Activated naive CD8-positive, alpha-beta T cell treated with anti-CD3 and anti-CD28 coated beads for 36 hours (primary cell): ENCODE measurements at regions not wholly inside any gene's neighbourhood (a gene's known extent, or its start where the extent isn't known, plus 50 kb on each side); places are given as distances from the start of the nearest gene placed in this dataset.

ENCODE experiments used
- DNase-seq: peaks from one replicate; pipeline ENCODE4 v3.0.0; 2021
- H3K27ac Mint-ChIP-seq: one replicate; pipeline ENCODE4 v1.8.0; 2022; ENCODE audit warnings: mild to moderate bottlenecking, moderate library complexity, mixed read lengths
- H3K27me3 Mint-ChIP-seq: one replicate; pipeline ENCODE4 v1.8.0; 2022; ENCODE audit warnings: mild to moderate bottlenecking, mixed read lengths
- H3K36me3 Mint-ChIP-seq: one replicate; pipeline ENCODE4 v1.8.0; 2021; ENCODE audit warnings: mild to moderate bottlenecking, mixed read lengths
- H3K4me1 Mint-ChIP-seq: one replicate; pipeline ENCODE4 v1.8.0; 2021; ENCODE audit warnings: mixed read lengths
- H3K4me3 Mint-ChIP-seq: one replicate; pipeline ENCODE4 v1.8.0; 2022; ENCODE audit warnings: mild to moderate bottlenecking, moderate library complexity, mixed read lengths
- H3K9me3 Mint-ChIP-seq: one replicate; pipeline ENCODE4 v1.8.0; 2022; ENCODE audit warnings: mixed read lengths

DNA sequence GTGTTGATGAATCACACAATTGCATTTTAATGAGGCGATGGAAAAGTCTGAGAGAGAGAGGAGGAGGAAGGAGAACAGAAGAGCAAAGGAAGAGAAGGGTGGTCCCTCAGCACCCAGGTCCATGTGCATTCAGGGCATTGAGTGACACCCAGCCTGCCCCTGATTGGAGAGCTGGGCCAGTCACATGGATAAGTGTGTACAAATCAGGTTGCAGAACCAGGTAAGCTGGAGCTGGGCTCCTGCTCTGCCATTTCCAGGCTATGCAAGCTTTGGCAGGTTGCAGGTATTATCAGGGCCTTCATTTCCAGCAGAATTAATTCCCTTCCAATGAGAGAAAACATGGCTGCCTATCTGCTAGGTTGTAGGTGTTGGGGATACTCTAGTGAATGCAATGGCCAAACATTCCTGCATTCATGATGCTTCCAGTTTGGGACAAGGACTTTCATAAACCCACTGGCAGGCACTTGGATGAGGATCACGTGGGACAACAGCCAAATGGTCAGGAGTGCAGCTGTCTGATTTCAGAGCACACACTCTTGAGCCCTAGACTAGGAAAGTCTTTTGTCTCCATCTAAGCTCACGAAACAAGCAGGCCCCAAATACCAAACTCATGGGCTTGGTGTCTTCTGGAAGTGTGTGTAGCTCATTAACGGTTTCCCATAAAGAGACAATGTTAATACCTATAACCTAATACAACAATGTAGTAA is 577.9 kb upstream of the CDH5 start:
- no peak for DNase-seq

DNA sequence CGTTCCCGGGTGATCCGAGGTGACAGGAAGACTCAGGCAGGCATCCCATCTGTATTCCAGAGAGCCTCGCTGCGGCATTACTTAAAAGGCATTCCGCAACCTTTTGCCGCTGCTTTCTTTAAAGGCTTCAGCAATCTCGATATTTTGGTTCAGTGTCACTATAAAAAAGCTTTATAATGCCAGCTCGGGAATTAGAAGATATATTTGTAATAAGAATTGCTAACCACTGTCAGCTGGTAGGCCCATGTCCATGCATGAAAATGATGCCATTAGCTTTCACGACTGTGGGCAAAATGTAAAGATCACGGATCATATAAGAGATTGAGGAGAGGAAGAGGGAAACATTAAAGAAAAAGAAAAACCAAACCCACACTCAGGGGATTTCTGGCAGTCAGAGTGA is 578.6 kb upstream of the CDH5 start:
- no peaks in the 10 kb centered on the region for H3K36me3 Mint-ChIP-seq
- no peak overlapping the region for H3K4me3 Mint-ChIP-seq
- no peak for DNase-seq
- no peaks in the 10 kb centered on the region for H3K4me1 Mint-ChIP-seq
- H3K27me3 Mint-ChIP-seq, result peaks cover 8% of the 10 kb centered on the region
- H3K9me3 Mint-ChIP-seq, result no peaks in the 10 kb centered on the region
- no peak overlapping the region for H3K27ac Mint-ChIP-seq

More for the DNA sequence above, 577.9 kb upstream of the CDH5 start:
- Mint-ChIP-seq H3K36me3 (no peaks in the 10 kb centered on the region), H3K4me3 (no peak overlapping the region), H3K4me1 (no peaks in the 10 kb centered on the region), H3K9me3 (no peaks in the 10 kb centered on the region), H3K27me3 (peaks cover 8% of the 10 kb centered on the region), H3K27ac (no peak overlapping the region)

DNA sequence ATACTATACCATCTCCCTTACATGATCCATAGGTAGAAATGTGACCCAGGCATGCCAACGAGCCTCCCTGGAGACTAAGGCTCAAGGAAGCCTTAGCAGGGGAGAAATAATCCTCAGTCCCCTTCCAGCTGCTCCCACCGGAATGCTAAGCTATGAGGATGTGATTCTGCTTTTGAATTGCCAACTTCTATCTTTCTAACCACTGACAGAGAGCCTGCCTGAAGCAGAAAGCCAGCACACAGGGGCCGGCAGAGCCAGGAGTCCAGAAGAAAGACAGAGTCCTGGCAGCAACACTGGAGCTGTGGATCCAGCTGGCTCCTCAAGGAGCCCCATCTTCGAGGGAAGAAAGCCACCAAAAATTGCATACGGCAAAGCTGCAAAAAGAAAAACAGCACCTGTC is 579.6 kb upstream of the CDH5 start:
- Mint-ChIP-seq H3K9me3 (no peaks in the 10 kb centered on the region), H3K4me1 (no peaks in the 10 kb centered on the region), H3K27me3 (peaks cover 8% of the 10 kb centered on the region), H3K4me3 (no peak overlapping the region), H3K27ac (no peak overlapping the region), H3K36me3 (no peaks in the 10 kb centered on the region)
- no peak for DNase-seq

DNA sequence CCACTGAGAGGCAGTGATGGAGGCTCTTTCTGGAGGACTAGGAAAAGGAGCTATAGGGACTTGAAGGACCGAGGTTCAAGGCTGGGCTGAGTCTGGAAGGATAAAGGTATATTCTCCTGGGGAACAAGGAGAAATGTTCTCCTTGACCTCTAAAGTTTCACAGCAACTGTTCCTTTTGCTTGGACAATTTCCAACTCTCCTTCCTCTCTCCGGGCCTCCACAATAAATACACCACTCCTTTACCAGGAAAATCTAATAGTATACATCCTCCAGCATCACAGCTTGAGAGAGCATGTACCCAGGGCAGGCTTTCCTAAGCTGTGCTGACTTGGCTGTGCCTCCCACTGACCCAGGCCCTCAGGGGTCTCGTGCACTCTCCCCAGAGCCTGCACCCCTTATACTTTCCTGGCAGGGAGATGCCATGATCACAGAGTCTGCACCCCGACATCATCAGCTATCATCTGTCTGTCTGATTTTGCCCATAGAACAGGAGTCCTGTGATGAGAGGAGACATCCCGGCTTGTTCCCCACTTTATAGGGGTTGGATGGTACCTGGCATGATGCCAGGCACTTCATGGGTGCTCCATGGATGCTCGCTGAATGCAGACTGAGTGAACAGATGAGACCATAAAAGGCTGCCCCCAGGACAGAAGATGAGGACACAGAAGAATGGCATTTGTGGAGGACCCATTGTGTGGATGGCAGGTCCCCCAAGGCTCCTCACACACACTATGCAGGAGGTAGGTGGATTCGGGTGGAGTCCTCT is 582.6 kb upstream of the CDH5 start:
- no peak overlapping the region for H3K4me3 Mint-ChIP-seq

DNA sequence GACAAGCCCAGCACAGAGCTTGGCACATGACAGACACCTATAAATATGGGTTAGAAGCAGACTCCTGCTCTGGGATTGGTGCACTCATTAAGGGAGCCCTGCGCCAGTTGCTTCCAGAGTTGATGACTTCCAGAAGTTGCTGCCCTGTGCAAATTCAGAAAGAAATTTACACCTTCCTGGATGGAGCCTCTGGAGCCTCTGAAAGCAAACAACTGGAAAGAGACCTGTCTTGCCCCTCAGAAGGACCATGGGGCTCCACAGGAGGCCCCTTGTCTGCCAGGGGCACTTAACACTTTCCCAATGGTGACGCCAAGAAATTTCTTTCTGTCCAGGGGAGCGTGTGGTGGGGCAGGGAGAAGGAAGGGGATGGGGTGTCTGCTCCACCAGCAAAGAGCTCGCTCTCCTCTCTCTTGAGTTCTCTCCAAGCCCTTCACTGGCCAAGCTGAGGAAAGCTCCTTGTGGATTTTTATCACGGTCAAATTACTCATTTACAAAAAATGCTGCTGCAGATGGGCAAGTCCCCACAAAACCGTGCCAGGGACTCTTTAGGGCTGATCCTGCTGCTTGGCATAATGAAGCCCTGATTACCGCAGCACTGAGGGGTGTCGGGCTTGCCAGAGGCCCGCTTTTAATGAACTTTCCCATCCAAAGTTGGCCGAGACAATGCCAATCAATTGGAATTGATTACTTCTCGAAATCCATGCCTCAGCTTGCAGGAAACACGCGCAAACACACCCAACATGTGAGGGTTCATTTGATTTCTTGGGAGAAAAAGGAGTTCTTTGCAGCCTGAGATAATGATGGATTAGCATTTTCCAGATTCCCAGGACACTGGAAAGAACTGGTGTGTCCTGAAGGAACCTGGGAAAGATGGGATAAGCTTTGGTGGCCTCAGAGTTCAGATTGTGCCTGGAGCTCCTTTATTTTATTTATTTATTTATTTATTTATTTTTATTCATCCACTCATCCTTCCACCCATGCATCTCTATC is 583.6 kb upstream of the CDH5 start:
- Mint-ChIP-seq H3K9me3 (no peaks in the 10 kb centered on the region), H3K27me3 (peaks cover 8% of the 10 kb centered on the region), H3K36me3 (no peaks in the 10 kb centered on the region), H3K27ac (no peak overlapping the region), H3K4me1 (no peaks in the 10 kb centered on the region), H3K4me3 (no peak overlapping the region)
- no peak for DNase-seq

More for the DNA sequence above, 582.6 kb upstream of the CDH5 start:
- no peaks in the 10 kb centered on the region for H3K4me1 Mint-ChIP-seq
- peaks cover 8% of the 10 kb centered on the region for H3K27me3 Mint-ChIP-seq
- no peak for DNase-seq
- H3K9me3 Mint-ChIP-seq, result no peaks in the 10 kb centered on the region
- H3K27ac Mint-ChIP-seq, result no peak overlapping the region
- no peaks in the 10 kb centered on the region for H3K36me3 Mint-ChIP-seq

DNA sequence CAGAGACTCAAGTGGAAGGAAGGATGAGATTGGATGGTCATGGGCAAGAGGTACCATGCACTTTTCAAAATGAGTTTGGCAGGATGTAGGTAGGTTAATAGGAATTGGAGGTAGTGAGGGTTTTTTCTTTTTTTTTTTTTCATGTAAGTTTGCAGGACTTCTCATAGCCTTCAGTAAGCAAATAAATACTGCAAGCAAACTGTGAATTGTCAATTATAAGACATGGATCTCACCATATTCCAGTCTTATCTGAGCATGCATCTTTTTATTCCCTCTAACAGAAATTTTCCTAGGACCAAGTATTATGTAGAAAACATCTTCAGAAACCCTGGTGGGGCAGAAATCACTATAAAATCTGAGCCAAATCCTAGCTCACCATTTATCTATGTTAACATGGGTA is 584.6 kb upstream of the CDH5 start:
- Mint-ChIP-seq H3K4me3 (no peak overlapping the region), H3K9me3 (peaks cover 4% of the 10 kb centered on the region), H3K4me1 (no peaks in the 10 kb centered on the region), H3K27ac (no peak overlapping the region), H3K36me3 (no peaks in the 10 kb centered on the region), H3K27me3 (peaks cover 8% of the 10 kb centered on the region)
- no peak for DNase-seq

DNA sequence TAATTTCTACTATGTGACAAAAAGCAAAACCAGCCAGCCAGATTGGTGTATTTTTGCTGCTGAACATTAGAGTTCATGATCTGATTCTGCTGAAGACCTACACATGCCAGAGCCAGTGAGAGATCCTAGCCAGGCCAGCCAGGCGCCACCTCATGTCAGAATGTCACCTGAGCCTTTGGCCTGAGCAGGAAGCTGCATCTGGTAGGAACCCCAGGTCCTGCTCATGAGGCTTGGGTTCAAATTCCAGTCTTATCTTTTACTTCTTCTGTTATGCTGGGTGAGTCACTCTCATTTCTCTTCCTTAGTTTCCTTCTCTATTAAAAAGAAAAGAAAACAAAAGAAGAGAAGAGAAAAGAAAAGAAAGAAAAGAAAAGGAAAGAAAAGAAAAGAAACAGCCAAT is 585.1 kb upstream of the CDH5 start:
- Mint-ChIP-seq H3K36me3 (no peaks in the 10 kb centered on the region), H3K9me3 (peaks cover 4% of the 10 kb centered on the region), H3K4me1 (no peaks in the 10 kb centered on the region), H3K4me3 (no peak overlapping the region), H3K27ac (no peak overlapping the region), H3K27me3 (peaks cover 8% of the 10 kb centered on the region)
- DNase-seq, result no peak

DNA sequence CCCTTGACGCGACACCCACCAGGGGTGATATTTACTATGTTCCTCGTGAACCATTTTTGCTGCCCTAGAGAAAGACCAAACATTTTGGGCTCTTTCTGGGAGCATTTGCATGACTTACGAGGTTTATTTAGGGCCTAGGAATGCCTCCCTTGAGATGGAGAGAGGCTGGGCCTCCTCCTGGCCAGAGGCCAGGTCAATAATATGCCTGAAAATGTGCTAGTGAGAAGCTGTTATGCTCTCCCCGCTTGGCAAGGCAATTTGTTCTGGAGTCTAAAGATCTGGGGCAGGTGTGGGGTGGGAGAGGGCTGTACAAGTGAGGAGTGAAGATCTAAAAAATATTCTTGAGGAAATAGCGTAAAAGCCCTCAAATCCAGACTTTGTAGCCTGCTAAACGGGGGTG is 587.3 kb upstream of the CDH5 start:
- Mint-ChIP-seq H3K4me3 (no peak overlapping the region), H3K27ac (no peak overlapping the region), H3K27me3 (no peaks in the 10 kb centered on the region), H3K9me3 (peaks cover 5% of the 10 kb centered on the region), H3K4me1 (no peaks in the 10 kb centered on the region), H3K36me3 (no peaks in the 10 kb centered on the region)
- DNase-seq, result no peak

DNA sequence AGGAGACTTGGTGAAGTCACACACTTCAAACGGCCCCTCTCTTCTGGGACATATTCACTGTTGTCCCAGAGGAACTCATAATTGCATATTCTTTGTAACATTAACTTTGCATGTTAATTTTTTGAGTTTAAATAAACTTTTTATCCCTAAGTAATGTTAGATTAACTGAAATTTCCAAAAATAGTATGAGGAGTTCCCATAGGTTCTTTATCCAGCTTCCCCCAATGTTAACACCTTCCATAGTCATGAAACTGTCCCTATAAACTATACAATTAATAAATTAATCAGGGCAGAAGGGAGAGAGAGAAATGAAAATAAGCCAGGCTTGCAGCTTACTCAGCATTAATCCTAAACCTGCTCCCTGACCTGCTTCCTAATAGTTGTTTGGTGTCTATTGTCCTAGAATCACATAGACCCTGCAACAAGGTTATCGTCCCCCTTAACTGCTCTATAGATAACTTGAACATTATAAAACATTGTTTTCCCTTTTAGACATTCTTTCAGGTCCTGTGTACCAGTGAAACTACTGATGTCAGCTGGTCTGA is 589.8 kb upstream of the CDH5 start:
- no peak for DNase-seq
- no peak overlapping the region for H3K27ac Mint-ChIP-seq
- H3K36me3 Mint-ChIP-seq, result no peaks in the 10 kb centered on the region
- H3K4me1 Mint-ChIP-seq, result no peaks in the 10 kb centered on the region
- peaks cover 5% of the 10 kb centered on the region for H3K9me3 Mint-ChIP-seq
- H3K4me3 Mint-ChIP-seq, result no peak overlapping the region
- H3K27me3 Mint-ChIP-seq, result peaks cover 3% of the 10 kb centered on the region

DNA sequence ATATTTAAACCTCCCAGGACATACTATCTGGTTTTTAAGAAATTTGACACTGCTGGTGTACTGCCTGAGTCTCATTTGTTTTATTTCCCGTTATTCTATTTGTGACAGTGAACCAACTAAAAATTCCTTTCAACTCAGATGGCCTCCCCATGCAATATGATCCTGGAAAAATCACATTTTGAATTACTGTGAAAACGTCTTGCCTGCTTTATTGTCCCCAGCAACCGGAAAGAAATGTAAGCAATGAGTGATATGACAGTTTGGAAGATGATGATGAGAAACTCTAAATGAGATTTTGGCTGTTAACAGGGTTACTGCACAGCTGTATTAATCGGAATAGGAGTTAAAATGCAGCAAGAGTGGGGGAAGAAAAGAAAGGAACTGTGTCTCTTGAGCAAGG is 590.7 kb upstream of the CDH5 start:
- peaks cover 5% of the 10 kb centered on the region for H3K9me3 Mint-ChIP-seq
- no peak overlapping the region for H3K27ac Mint-ChIP-seq
- DNase-seq, result no peak
- H3K27me3 Mint-ChIP-seq, result peaks cover 3% of the 10 kb centered on the region
- H3K4me1 Mint-ChIP-seq, result no peaks in the 10 kb centered on the region
- H3K36me3 Mint-ChIP-seq, result no peaks in the 10 kb centered on the region
- no peak overlapping the region for H3K4me3 Mint-ChIP-seq

DNA sequence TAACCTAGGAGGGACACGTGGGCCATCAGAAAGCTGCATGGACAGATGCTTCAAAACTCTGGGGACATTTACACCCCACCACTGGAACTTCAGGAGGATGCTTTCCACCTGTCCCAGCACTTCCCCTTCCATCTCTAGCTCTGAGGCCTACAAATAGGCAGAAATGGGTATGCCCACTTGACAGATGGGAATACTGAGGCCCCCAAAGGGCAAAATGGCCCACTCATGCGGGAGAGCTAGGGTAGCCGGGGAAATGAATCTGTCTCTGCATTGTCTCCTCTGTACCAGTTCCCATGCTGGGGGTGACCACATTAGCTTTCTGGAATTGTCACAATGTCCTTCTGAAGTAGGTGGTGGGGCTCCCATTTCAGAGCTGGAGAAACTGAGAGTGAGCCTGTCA is 592.1 kb upstream of the CDH5 start:
- Mint-ChIP-seq H3K27me3 (peaks cover 6% of the 10 kb centered on the region), H3K9me3 (peaks cover 9% of the 10 kb centered on the region), H3K27ac (no peak overlapping the region), H3K36me3 (no peaks in the 10 kb centered on the region), H3K4me3 (no peak overlapping the region), H3K4me1 (no peaks in the 10 kb centered on the region)
- no peak for DNase-seq

DNA sequence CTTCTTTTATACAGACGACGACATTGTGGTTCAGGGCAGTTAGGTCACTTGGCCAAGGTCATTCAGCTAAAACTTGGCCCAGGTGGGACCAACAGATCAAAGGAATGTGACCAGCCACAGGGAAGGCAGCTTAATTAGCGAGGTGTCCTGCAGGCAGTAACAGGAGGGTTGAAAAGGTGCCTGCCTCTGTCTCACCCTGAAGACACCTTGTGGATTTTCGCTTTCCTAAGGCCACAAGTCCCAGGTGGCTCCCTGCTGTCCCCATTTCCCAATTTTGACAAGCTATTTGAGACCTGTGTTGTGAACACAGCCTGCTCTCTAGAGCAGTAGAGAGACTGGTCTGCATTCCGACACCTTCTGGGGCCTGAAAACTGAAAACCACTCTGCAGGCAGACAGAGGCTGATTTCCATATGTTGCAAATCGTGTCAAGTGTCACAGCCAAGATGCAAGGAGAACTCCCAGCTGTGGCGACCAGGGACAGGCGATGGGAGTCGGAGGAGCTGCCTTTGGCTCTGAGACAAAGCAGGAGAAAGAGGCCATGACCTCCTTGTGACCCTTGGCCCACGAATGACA is 593.1 kb upstream of the CDH5 start:
- H3K4me3 Mint-ChIP-seq, result no peak overlapping the region
- no peak overlapping the region for H3K27ac Mint-ChIP-seq
- H3K4me1 Mint-ChIP-seq, result no peaks in the 10 kb centered on the region
- peaks cover 6% of the 10 kb centered on the region for H3K27me3 Mint-ChIP-seq
- DNase-seq, result no peak
- peaks cover 9% of the 10 kb centered on the region for H3K9me3 Mint-ChIP-seq
- no peaks in the 10 kb centered on the region for H3K36me3 Mint-ChIP-seq

DNA sequence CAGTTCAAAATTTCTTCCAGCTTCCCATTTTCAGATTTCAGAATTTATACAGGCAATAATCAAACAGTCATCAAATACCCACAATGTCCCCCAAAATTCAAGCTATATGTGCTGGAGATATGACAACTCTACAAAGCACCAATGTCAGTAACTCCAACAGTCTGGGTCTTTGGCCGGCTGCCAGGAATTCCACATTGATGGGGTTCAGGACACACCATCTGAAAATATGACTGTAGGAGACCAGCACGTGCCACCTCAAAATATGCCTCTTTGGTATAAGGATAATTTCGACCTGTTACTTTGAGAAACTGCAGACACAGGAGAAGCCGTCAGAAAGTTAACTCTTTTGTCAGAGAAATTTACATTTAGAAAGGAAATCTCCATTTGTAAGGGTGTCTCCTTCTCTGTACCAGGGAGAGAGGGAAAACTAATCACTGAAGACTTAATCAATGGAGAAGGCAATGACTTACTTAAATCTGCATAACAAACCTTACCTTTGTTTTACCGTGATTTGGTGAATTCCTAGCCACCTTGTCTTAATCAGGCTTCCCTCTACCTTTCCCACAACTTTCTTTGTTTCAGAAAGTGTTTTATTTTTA is 594.3 kb upstream of the CDH5 start:
- H3K27me3 Mint-ChIP-seq, result peaks cover 6% of the 10 kb centered on the region
- DNase-seq, result no peak
- peaks cover 8% of the 10 kb centered on the region for H3K9me3 Mint-ChIP-seq
- H3K36me3 Mint-ChIP-seq, result no peaks in the 10 kb centered on the region
- no peaks in the 10 kb centered on the region for H3K4me1 Mint-ChIP-seq
- no peak overlapping the region for H3K27ac Mint-ChIP-seq
- H3K4me3 Mint-ChIP-seq, result no peak overlapping the region

DNA sequence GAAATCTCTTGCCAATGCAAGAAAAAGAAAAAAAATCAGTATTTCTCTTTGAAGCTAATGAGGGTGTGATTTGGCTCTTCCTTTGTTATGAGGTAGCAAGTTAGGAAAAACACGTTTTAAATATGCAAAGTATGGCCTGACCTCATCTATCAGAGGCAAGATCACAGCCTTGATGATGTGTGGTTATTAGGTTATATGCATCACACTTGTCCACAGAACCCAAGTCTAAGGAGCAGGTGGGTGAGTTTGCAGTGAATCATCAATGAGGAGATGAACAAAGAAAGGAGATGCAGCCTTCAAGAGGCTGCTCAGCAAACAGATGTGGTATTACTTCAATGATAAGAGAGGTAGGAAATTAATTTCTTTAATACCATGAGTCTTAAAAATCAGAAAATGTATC is 594.8 kb upstream of the CDH5 start:
- H3K4me1 Mint-ChIP-seq, result no peaks in the 10 kb centered on the region
- no peak overlapping the region for H3K27ac Mint-ChIP-seq
- H3K36me3 Mint-ChIP-seq, result no peaks in the 10 kb centered on the region
- peaks cover 6% of the 10 kb centered on the region for H3K27me3 Mint-ChIP-seq
- peaks cover 5% of the 10 kb centered on the region for H3K9me3 Mint-ChIP-seq
- H3K4me3 Mint-ChIP-seq, result no peak overlapping the region
- DNase-seq, result no peak
